Activated CD8-positive, alpha-beta memory T cell treated with anti-CD3 and anti-CD28 coated beads for 1 hour (primary cell): ENCODE measurements at regions not wholly inside any gene's neighbourhood (a gene's known extent, or its start where the extent isn't known, plus 50 kb on each side); places are given as distances from the start of the nearest gene placed in this dataset.

Source experiments
- DNase-seq, 2 donors: peaks; one replicate each; pipeline ENCODE4 v3.0.0-alpha.2; 2020; ENCODE audit warnings: low read depth in 1 of 2; ENCODE audit errors: extremely low read depth in 1 of 2

- DNase-seq = no peak
Measured at GRCh38 chr9:91092214-91092613, 269.5 kb downstream of the AUH start.

- DNase-seq = no peak
Measured at GRCh38 chr9:91094324-91095088, 267.2 kb downstream of the AUH start.

- DNase-seq = no peak
Measured at GRCh38 chr9:91098203-91098850, 263.4 kb downstream of the AUH start.

GRCh38 chr9:91099436-91099835 is 262.3 kb downstream of the AUH start:
- no peak for DNase-seq

- DNase-seq = no peak
Measured at GRCh38 chr9:91100878-91101450, 260.8 kb downstream of the AUH start.

GRCh38 chr9:91101611-91102168 is 260.0 kb downstream of the AUH start:
- peak; percentile 48 to 78 for DNase-seq

GRCh38 chr9:91102269-91102668 is 259.4 kb downstream of the AUH start:
- DNase-seq = no peak

- DNase-seq = no peak
Measured at GRCh38 chr9:91103931-91104330, 257.8 kb downstream of the AUH start.

GRCh38 chr9:91106415-91107081 is 255.2 kb downstream of the AUH start:
- DNase-seq = no peak

GRCh38 chr9:91111226-91111625 is 250.5 kb downstream of the AUH start:
- DNase-seq = no peak

- no peak for DNase-seq
Measured at GRCh38 chr9:91111876-91112275, 249.8 kb downstream of the AUH start.

- no peak for DNase-seq
Measured at GRCh38 chr9:91113016-91113415, 248.7 kb downstream of the AUH start.

GRCh38 chr9:91114450-91114849 is 247.3 kb downstream of the AUH start:
- no peak for DNase-seq

- DNase-seq = no peak
Measured at GRCh38 chr9:91116211-91116610, 245.5 kb downstream of the AUH start.

- DNase-seq = no peak
Measured at GRCh38 chr9:91116711-91117110, 245.0 kb downstream of the AUH start.

GRCh38 chr9:91117474-91117891 is 244.2 kb downstream of the AUH start:
- no peak for DNase-seq

- DNase-seq = no peak
Measured at GRCh38 chr9:91117959-91118703, 243.6 kb downstream of the AUH start.

- DNase-seq = no peak
Measured at GRCh38 chr9:91118704-91119025, 243.1 kb downstream of the AUH start.

GRCh38 chr9:91119142-91119541 is 242.6 kb downstream of the AUH start:
- no peak for DNase-seq

GRCh38 chr9:91119679-91120078 is 242.0 kb downstream of the AUH start:
- DNase-seq = no peak

- DNase-seq = no peak
Measured at GRCh38 chr9:91120200-91120599, 241.5 kb downstream of the AUH start.
